Activated CD4-positive, alpha-beta T cell treated with anti-CD3 and anti-CD28 coated beads for 48 hours (primary cell): ENCODE measurements at regions not wholly inside any gene's neighbourhood (a gene's known extent, or its start where the extent isn't known, plus 50 kb on each side); places are given as distances from the start of the nearest gene placed in this dataset.

Source experiments
- DNase-seq: peaks from one replicate; pipeline ENCODE4 v3.0.0-alpha.2; 2020

DNA sequence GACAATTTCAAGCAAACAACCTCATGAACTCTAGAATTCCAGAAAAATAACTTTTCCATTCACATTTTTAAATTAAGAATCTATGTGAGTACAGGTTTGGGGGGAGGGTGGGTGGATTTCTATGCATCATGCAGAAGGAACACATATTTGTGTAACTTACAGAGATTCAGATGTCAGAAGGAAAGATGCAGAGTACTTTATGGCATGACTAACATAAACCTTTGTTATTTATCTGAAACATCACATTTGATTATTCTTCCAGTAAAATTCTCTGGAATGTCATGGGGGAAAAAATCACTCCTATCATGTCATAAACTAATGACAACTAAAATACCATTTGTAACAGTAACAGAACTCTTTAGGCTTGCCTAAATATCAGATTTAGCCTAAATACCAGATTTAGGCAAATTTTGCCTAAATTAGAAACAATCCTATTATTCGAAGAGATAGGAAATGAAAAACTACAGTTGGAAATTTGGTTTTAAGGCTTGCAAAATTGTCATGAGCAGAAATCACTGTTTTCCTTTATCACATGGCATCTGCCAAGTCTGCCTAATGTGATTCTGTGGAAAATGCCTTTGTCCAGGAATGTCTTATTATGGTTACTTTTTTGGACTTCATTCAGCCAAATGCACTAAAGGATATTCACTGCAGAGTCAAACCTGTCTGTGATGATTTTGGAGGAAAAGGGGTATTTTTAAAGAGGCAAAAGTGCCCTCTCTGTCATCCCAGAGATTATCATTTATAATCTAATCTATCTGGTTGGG, 527.7 kb upstream of the CELF2 start:
- DNase-seq = no peak

DNA sequence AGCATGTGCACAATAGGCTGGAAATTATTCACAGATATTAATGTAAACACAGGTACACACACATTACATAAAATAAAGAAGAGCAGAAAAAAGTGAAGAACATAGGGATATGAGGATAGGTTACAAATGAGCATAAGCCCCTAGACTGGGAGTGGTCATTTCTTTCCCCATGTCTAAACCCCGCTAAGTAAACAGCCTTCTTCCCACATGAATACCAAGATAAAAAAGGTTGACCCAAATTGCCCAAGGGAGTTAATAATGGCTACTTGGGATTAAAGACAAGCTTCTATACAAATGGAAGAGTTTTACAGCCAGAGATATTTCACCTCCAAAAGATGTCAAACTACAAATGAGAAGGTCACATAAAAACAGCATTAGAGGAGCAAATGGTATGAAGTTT, 527.1 kb upstream of the CELF2 start:
- no peak for DNase-seq

DNA sequence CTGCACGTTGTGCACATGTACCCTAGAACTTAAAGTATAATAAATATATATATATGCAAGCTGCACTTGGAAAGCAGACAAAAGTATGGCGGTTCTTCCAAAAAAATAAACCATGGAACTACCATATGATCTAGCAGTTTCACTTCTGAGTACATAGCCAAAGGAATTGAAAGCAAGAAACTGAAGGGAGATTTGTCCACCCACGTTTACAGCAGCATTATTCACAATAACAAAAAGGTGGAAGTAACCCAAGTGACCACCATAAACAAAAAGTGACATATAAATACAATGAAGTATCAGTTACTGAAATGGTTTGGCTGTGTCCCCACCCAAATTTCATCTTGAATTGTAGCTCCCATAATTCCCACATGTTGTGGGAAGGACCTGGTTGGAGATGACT, 525.3 kb upstream of the CELF2 start:
- DNase-seq = no peak

DNA sequence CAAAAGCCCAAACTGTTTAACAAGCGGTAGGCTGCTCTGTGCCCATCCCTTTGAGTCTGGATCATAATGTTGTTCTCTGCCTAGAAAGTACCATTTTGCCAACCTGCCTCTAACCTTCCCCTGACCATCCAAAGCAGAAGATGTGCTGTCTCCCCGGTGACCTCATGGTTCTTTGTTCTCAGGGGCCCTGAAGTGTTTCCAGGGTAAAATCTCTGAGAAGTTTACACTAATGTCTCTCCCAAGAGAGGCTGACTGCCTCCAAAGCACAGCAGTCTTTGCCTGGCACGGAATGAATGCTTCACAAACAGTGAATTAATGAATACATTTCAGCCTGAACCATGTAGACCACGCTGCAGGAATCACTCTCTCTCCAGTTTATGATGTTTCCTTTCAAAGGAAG, 523.8 kb upstream of the CELF2 start:
- DNase-seq = no peak

DNA sequence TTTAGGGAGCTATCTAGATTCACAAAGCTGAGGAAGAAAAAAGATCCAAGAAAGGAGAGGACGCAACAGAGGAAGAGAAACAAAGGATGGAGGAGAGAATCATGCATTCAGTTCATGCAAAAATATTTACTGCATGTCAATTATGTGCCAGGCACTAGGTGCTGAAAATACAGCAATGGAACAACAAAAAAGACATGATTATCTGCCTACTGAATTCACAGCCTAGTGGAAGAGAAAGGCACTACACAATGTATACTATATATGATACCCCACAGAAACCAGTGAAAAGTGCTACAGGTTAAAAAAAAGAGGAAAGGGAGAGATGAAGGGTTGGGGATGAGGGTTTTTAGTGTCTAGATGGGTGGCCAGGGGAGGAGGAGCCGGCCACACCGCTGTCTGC, 520.4 kb upstream of the CELF2 start:
- no peak for DNase-seq

DNA sequence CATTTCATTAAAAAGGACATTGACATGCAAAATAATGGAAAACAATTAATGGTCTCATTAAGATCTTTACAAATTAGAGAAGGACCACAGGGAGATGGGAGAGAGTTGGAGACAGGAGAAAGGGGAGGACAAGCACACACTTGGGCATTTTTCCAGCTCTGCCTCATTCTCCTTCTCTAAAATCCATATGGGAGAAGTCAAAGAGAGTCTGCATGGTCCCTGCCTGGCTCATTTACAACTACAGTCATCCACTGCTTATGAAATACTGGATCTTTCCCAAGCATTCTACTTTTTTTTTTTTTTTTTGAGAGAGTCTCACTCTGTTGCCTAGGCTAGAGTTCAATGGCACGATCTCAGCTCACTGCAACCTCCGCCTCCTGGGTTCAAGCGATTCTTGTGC, 518.9 kb upstream of the CELF2 start:
- DNase-seq = no peak

DNA sequence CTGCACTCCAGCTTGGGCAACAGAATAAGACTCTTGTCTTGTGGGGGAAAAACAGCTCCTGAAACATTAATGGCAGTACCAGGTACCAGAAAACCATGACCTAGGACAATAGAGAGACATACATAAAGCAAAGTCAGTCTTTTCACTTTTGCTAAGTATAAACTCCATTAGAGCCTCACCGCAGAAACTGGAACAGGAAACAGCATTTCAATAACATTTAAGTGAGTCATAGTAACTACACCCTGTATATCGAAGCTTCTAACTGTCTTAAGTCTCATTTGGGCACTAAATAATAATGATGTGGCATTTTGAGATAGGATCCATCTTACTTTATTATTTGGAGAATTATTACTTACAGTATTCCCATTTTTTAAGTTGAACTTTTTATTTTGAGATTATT, 517.8 kb upstream of the CELF2 start:
- no peak for DNase-seq

DNA sequence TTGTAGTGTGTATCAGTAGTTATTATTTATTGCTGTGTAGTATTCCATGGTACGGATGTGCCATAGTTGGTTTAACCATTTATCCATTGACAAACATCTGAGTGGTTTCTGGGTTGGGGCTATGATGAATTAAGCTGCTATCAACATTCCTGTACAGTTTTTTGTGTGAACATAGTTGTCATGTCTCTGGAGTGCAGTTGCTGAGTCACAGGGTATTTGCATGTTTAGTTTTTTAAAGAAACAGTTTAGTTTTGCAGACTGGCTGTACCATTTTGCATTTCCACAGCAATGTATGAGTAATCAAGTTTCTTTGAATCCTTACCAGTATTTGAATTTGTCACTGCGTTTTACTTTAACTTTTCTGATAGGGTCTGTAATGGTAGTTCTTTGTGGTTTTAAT, 516.7 kb upstream of the CELF2 start:
- DNase-seq = no peak

DNA sequence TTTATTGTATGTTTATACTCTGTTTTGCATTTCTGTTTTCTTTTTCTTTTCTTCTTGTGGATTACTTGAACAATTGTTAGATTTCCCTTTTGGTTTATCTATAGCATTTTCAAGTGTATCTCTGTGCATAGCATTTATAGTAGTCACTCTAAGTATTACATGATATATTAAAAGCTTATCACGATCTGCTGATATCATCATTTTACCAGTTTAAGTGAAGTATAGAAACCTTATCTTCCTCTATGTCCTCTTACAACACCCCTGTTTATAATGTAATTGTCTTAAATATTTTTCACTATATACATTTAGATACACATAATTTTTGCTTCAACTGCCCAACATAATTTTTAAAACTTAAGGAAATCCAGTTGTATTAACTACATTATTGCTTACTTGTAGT, 513.9 kb upstream of the CELF2 start:
- no peak for DNase-seq

DNA sequence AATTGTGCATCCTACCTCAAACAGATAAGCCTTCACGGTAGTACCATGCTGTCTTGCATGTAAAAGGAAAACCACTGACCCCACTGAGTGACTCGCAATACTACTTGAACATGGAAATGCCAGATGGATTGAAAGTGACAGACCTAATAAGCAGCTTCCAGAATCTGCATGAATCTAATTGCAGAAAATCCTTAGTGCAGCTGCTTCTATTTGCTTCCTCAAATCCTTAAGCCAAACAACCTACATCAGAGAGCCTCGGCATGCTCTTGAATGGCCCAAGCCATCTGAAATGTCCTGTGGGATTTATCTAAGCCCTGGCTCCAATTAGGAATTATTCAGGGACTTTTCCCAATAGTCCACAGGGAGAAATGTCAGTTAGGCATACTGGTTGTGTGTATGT, 509.5 kb upstream of the CELF2 start:
- DNase-seq = no peak

DNA sequence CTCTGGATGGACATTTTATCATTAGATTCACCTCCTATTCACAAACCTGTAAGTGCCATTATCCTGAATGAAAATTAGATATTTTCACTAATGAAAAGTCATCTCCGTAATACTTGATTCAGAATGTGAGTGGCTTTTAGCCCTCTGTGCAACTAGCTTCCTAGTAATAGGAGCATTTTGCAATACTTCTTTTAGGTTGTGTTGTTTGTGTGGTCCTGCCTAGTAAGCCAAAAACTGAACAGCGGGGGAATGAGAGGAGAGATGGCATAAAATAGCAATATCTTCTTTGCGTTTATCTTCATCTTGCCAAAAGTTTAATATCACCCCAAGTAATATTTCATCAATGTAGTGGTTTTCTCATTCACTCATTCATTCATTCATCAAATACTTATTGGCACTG, 507.5 kb upstream of the CELF2 start:
- no peak for DNase-seq

DNA sequence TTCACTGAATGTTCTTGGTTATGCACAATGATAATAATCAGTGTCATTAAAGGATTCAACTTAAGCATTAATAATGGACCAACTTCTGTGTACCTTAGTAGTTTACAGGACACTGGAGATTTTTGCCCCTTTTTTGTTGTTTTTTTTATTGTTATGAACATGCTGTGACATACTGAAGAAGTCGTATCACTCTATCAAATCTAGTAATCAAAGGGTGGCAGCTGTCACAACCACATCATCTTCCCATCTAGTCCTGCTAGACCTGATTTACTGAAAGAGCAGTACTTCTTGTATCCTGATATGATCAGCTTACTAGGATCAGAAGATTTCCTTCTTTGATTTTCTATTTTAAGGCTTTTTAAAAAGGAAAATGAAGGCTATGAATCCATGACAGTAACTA, 504.6 kb upstream of the CELF2 start:
- no peak for DNase-seq

DNA sequence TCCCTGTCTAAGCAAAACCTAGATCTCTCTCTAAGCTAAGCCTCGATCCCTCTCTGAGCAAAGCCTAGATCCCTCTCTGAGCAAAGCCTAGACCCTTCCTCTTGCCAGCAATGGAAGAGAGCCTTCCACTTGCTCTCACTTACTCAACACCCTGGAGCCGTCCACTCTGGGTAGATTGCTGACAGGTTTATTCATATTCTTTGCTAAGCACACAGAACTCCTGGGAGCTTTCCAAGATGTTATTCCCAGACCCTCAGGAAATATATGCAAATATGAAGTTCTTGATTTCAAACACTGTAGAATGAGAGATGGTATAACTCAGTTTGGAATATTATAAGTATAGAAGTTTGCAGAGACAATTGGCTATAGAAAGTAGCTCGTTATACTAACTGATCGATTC, 503.8 kb upstream of the CELF2 start:
- no peak for DNase-seq

DNA sequence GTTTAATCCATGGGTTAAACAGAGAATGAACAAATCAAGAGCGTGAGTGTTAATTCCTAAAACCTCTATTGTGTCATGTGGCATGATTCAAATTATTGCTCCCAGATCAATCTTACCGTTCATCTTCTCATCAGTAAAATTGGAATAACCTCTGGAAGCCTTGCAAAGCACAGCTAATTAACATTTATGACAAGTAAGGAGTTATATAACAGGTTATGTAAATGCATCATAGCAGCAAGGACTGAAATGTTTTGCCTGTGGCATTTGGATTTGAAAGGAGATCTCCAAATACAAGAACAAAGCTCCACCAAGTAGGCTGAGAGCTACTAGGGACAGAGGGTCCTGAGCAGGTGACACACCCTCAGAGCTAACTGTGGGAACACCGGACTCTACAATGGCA, 502.9 kb upstream of the CELF2 start:
- DNase-seq = no peak

DNA sequence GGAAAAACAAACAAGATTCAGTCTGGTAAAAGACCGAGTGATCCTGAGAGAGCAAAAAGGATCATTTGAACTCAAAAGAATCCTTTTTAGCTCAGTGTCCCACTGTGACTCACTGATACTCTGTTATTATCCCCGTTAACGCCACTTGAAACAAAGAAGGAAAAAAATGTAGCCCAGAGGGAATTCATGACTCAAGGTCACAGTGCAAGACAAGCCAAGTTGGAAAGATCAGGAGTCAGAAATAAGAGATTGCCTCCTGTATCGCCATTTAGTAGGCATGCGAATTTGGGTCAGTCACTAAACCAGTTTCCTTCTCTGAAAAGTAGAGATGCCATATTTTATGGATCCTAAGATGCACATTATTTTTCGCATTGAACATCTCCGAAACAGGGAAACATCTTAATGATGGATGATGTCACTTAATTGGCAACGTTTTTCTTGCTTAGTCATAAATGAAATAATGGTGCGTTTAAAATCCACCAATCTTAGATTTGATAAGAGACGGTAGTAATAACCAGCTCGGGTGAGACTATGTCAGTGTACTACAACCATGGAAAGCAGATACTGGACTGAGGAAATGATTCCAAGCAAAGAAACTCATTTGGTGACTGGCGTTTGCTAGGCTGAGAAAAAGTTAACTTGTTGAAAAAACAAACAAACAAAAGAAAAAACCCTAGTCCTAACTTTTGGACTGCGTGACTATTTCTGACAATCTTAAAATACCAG, 502.0 kb upstream of the CELF2 start:
- no peak for DNase-seq

DNA sequence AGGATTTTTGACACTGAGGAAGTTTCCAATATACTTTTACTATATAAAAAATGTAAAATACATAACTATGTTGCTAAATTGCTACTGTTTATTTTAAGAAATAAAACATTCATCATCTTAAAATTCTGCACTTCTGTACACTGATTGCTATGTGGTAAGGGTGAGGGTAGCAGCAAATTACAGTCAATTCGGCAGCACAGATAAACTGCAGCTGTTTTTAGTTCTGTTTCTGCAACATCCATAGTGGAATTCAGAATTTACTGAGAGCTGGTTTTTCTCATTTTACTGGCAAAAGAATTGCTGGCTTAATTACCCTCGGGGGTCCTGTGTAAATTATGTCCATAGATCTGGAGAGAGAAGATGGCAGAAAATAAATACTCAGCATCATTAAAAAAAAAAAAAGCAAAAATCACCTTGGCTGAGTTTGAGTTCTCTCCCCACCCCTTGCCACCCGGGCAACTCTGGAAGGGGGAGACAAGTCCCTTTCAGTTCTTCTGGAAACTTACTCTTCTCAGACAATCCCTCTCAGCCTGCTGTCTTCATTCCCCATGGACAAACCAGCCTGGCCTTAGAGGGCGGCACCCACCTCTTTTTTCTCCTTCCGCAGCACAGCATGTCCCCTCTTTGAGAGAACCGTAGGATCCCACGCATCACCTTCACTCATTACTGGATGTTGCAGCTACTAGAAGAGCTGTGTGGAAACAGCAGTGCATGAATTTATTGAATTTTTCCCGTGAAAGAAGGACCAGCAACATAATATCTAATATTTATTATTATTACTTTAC, 501.1 kb upstream of the CELF2 start:
- DNase-seq = no peak

DNA sequence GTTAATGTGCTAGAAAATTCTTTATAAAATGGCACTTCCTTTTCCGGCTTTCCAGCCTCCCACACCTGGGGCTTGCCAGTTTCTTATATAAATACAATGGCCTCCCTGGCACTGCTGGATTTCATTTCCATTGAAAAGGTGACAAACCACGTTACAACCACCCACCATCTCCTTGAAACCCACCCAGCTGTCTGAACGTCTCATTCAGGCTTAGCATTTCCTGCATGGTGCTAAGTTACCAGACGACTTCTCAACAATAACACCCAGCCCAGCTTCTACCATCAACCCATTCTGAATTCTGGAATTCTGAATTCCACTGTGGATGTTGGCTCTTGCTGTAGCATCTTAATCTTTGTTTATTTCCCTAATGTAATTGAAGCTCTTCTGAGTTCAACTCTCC, 499.8 kb upstream of the CELF2 start:
- no peak for DNase-seq

DNA sequence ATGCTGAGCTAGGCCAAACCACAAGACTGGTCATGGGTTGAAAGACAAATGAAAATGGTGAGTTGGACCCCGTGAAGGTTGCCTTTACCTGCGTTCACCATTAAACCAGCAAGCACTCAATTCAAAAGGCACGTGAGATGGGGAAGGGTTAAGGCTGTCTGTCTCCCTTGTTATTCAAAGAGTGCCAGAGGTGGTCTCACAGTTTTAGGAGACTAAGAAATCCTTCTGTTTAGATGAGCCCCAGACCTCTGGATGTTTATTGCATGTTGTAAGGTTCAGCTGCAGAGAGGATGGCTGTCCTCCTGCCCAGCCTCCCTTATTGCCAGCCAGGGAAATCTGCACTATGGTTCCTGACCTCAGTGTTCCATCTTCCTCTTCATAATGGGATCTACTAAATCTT, 498.0 kb upstream of the CELF2 start:
- DNase-seq = no peak

DNA sequence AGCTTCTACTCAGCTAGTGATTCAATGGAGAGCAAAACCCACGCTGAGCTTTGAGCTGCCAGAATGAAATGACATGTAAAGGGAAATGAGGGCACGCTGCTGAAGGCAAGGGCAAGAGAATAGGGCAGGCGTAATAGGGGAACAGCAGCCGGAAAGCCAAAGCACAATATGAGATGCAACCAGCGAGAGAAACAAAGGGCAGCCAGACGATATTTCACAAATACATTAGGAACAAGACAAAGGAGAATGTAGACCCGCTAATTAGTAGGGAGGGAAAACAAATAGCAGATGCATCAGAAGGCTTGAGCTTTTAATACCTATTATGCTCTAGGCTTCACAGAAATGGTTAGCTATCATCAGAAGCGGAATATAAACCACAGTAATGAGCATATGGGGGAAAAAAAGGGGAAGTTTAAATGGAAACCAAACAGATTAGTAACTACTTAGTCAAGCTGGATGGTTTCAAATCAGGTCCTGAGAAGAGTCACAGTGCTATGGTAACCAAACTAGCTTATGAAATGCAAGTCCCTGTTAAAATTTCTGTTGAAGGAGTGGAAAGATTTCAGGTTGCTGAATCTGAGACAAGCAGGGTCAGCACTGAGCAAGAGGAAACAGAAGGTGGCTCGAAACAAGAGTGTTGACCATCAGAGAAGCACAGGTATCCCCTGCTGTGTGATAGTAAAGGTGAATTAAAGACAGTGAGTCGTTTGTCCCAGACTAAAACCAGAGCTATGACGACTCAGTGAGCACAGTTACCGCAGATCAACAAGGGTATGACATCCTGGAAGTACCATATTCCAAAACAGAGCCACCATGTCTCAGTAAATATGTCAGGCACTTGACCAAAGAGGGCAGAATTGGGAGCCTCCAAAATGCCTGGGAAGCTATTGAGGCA, 496.9 kb upstream of the CELF2 start:
- DNase-seq = peak; percentile 9

DNA sequence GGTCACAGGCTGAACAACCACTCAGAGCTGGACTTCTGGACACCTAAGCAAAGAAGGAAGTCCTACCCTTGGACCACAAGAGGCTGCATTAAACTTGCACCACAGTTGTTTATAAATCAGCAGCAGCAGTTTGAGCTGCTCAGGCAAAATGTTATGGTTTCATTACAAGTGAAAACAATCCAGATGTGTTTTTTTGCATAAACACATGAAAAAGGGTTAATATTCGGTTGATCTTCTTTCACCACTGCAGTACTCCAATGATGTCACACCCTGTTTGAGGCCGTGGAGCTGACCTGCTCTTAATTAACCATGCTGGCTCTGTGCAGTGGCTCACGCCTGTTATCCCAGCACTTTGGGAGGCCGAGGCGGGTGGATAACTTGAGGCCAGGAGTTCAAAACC, 490.8 kb upstream of the CELF2 start:
- DNase-seq = no peak

DNA sequence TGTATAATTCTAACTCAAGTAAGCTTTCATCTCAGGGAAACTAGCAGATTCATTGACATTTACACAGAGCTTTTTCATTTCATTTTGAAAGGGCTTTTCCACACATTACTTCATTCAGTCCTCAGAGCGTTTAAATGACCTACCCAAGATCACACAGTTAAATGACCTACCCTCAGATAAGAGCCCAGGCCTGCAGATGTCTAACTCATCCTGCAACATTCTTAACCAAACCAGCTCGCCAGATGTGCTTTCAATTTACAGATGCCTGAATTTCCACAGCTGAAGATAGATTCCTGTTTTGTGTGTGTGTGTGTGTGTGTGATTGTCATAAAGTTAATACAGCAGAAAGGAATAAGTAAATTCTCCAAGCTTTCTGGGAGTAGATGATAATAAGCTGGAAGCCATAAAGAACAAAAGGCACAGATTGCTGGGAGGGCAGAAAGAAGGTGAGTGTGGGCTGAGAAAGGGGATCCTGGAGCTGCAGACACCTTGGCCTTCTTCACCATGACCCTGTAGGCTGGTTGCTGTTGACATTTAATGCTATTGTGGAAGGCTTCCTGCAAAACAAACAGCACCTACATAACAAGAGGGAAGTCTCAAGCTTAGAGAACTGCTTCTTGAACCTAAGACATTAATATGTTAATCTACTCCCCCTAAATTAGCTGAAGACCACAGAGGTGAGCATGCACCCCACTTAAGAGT, 489.7 kb upstream of the CELF2 start:
- no peak for DNase-seq

DNA sequence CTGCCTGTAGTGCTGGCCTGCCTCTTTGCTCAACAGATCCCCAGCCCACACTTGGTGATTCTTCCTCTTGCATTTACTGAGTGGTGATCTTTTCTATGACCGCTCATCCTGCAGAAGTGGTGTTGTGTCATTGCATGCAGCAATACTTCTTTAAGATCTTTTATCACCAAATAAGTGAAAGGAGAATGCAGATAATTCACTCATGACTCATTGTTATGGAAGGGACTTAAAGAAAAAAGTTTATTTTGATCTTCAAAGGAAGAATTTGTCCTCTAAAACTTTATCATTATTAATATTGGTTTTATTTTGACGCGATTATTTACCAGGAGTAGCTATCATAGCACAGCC, 489.1 kb upstream of the CELF2 start:
- DNase-seq = no peak

DNA sequence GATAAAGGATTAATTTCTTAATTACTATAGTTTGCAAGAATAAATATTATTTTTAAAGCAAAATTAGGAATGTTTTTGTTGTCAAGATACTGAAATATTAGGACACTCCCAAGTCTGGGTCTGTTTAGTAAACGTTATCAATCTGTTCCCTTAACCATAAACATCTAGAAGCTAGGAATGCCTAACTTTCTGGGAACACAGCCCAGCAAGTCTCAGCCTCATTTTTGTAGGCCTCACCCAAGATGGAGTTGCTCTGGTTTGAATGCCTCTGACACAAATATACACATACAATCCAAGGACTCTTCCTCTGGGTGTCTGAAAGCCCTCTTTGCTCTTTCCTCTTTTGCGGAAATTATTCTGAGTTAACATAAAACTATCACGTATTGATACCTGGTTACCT, 487.4 kb upstream of the CELF2 start:
- DNase-seq = no peak
